GM12878 (cell line): ENCODE measurements at regions not wholly inside any gene's neighbourhood (a gene's known extent, or its start where the extent isn't known, plus 50 kb on each side); places are given as distances from the start of the nearest gene placed in this dataset.

ENCODE experiments used
- DPF2 ChIP-seq: fragments of 450-650 bp; IDR thresholded peaks from 2 replicates; pipeline ENCODE4 v1.6.1; 2017; ENCODE audit warnings: mild to moderate bottlenecking
- JUNB ChIP-seq: IDR thresholded peaks from 2 replicates; pipeline ENCODE4 v1.6.1; 2016; ENCODE audit warnings: antibody characterized with exemption, mild to moderate bottlenecking
- SP1 ChIP-seq: IDR thresholded peaks from one replicate; pipeline ENCODE4 v1.6.1; 2011; ENCODE audit warnings: low read depth, low read length
- TF ChIP-seq, protein P1 (sequence below): IDR thresholded peaks from 2 replicates; pipeline ENCODE4 v1.6.1; 2011; ENCODE audit warnings: low read depth, low read length, improper control_type of control experiment, borderline replicate concordance
- TF ChIP-seq, protein P2 (sequence below): fragments of 450-650 bp; IDR thresholded peaks from 2 replicates; pipeline ENCODE4 v1.6.1; 2017; ENCODE audit warnings: low read depth, mild to moderate bottlenecking, moderate library complexity
- TF ChIP-seq, protein P3 (sequence below), 3 experiments: IDR thresholded peaks in 2 of 3; conservative IDR thresholded peaks in 1 of 3; 2 replicates each; pipeline ENCODE4 v1.5.1; 2011; ENCODE audit warnings: low read depth in 3 of 3, low read length in 3 of 3, mild to moderate bottlenecking in 3 of 3, control low read depth in 2 of 3, moderate library complexity in 2 of 3, inconsistent platforms in 1 of 3, mixed read lengths in 1 of 3; ENCODE audit not compliant: control insufficient read depth in 2 of 3, insufficient read depth in 1 of 3; ENCODE audit errors: extremely low read depth in 1 of 3
- TF ChIP-seq, protein P4 (sequence below): fragments of 450-650 bp; IDR thresholded peaks from 2 replicates; pipeline ENCODE4 v1.6.1; 2016; ENCODE audit warnings: mild to moderate bottlenecking
- TF ChIP-seq, protein P5 (sequence below): fragments of 150-350 bp; IDR thresholded peaks from 2 replicates; pipeline ENCODE4 v1.6.1; 2016; ENCODE audit warnings: low read depth, low read length

DNA sequence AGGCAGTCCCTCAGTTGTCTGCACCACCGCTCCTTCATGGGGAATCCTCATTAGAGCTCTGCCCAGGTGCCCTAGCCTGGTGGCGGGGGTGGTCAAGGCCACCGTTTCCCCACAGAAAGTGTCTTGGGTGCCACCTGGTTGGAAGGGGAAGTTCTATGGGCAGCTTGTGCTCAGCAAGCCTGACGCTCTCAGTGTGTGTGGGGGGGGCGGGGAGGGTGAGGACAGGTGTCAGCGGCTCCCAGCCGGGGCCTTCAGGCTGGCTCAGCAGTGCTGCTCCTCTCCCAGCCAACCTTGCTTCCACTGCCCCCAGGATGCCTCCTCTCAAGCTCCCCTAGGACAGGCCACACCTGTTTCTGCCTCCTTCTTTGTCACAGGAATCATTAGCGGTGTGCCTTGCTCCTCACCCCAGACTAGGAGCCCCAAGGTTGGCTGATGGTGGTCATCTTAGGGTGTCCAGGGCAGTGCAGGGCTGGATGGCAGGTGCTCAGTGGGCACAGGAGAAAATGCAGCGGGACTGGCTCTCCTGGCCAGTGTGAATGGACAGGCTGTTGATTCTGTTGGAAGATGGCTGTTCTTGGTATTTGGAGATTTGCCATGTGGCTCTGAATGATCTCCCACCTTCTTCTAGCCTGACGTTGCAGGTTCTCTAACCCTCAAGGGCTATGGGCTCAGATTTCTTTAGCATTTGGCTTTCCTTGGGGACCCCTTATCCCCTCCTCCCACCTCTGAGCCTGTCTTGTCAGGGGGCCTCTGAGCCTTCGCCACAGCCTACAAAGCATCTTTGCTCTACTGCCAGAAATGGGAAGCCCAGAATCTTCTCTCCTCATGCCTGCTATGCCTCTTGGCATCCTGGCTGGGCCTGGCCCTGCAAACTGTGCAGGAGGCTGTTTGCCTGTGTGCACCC lies 185.8 kb upstream of the HS6ST1 start:
- TF ChIP-seq, protein P1, sequence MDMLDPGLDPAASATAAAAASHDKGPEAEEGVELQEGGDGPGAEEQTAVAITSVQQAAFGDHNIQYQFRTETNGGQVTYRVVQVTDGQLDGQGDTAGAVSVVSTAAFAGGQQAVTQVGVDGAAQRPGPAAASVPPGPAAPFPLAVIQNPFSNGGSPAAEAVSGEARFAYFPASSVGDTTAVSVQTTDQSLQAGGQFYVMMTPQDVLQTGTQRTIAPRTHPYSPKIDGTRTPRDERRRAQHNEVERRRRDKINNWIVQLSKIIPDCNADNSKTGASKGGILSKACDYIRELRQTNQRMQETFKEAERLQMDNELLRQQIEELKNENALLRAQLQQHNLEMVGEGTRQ: no peak
- no peak for TF ChIP-seq JUNB
- TF ChIP-seq, protein P2, sequence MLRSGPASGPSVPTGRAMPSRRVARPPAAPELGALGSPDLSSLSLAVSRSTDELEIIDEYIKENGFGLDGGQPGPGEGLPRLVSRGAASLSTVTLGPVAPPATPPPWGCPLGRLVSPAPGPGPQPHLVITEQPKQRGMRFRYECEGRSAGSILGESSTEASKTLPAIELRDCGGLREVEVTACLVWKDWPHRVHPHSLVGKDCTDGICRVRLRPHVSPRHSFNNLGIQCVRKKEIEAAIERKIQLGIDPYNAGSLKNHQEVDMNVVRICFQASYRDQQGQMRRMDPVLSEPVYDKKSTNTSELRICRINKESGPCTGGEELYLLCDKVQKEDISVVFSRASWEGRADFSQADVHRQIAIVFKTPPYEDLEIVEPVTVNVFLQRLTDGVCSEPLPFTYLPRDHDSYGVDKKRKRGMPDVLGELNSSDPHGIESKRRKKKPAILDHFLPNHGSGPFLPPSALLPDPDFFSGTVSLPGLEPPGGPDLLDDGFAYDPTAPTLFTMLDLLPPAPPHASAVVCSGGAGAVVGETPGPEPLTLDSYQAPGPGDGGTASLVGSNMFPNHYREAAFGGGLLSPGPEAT: no peak
- no peak for TF ChIP-seq SP1
- TF ChIP-seq, protein P3, sequence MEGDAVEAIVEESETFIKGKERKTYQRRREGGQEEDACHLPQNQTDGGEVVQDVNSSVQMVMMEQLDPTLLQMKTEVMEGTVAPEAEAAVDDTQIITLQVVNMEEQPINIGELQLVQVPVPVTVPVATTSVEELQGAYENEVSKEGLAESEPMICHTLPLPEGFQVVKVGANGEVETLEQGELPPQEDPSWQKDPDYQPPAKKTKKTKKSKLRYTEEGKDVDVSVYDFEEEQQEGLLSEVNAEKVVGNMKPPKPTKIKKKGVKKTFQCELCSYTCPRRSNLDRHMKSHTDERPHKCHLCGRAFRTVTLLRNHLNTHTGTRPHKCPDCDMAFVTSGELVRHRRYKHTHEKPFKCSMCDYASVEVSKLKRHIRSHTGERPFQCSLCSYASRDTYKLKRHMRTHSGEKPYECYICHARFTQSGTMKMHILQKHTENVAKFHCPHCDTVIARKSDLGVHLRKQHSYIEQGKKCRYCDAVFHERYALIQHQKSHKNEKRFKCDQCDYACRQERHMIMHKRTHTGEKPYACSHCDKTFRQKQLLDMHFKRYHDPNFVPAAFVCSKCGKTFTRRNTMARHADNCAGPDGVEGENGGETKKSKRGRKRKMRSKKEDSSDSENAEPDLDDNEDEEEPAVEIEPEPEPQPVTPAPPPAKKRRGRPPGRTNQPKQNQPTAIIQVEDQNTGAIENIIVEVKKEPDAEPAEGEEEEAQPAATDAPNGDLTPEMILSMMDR (IDR thresholded peaks at IDR 0.05 in 2 of 3, conservative IDR thresholded peaks at IDR 0.05 in 1 of 3; ENCODE audit: control insufficient read depth in 2 of 3, extremely low read depth in 1 of 3, insufficient read depth in 1 of 3, low read depth in 3 of 3, low read length in 3 of 3): no peak
- TF ChIP-seq, protein P4, sequence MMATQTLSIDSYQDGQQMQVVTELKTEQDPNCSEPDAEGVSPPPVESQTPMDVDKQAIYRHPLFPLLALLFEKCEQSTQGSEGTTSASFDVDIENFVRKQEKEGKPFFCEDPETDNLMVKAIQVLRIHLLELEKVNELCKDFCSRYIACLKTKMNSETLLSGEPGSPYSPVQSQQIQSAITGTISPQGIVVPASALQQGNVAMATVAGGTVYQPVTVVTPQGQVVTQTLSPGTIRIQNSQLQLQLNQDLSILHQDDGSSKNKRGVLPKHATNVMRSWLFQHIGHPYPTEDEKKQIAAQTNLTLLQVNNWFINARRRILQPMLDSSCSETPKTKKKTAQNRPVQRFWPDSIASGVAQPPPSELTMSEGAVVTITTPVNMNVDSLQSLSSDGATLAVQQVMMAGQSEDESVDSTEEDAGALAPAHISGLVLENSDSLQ: no peak
- no peak for TF ChIP-seq DPF2
- TF ChIP-seq, protein P5, sequence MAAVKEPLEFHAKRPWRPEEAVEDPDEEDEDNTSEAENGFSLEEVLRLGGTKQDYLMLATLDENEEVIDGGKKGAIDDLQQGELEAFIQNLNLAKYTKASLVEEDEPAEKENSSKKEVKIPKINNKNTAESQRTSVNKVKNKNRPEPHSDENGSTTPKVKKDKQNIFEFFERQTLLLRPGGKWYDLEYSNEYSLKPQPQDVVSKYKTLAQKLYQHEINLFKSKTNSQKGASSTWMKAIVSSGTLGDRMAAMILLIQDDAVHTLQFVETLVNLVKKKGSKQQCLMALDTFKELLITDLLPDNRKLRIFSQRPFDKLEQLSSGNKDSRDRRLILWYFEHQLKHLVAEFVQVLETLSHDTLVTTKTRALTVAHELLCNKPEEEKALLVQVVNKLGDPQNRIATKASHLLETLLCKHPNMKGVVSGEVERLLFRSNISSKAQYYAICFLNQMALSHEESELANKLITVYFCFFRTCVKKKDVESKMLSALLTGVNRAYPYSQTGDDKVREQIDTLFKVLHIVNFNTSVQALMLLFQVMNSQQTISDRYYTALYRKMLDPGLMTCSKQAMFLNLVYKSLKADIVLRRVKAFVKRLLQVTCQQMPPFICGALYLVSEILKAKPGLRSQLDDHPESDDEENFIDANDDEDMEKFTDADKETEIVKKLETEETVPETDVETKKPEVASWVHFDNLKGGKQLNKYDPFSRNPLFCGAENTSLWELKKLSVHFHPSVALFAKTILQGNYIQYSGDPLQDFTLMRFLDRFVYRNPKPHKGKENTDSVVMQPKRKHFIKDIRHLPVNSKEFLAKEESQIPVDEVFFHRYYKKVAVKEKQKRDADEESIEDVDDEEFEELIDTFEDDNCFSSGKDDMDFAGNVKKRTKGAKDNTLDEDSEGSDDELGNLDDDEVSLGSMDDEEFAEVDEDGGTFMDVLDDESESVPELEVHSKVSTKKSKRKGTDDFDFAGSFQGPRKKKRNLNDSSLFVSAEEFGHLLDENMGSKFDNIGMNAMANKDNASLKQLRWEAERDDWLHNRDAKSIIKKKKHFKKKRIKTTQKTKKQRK: no peak
